ENCODE measurements at regions not wholly inside any gene's neighbourhood (a gene's known extent, or its start where the extent isn't known, plus 50 kb on each side); places are given as distances from the start of the nearest gene placed in this dataset.

DNA sequence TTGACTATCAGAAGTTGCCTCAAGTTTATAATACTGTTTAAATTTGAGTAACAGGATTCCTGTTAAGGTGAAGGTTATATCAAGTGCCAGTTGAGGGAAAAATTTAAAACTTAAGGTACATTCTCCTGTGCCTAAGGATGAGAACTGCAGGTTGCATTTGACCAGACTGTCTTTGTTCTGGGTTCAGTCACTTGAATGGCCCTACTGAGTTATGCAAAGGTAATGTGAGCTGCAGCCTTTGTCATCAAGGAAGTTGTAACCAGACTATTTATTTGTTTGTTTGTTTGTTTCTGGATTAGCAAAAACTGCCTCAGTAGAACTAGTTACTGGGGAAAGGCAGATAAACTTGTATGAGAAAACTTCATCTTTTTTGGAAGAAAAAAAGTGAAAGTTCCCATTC, 131.9 kb downstream of the ATOH1 start:
- TF ChIP-seq POLR2A (IDR thresholded peaks at IDR 0.05; ENCODE audit: low read length) = no peak
- no peak for TF ChIP-seq GATA1 (IDR thresholded peaks at IDR 0.05; ENCODE audit: low read depth, low read length)
